Common myeloid progenitor, CD34-positive (primary cell): ENCODE measurements at regions not wholly inside any gene's neighbourhood (a gene's known extent, or its start where the extent isn't known, plus 50 kb on each side); places are given as distances from the start of the nearest gene placed in this dataset.

Source experiments
- CTCF ChIA-PET: fragments of 350-600 bp; sonication (Branson Sonifier 250); formaldehyde crosslinking; loops from one replicate; lab custom pipeline; 2021; ENCODE audit warnings: antibody characterized with exemption; lab: Charles Lee
- POLR2A ChIA-PET: fragments of 350-600 bp; sonication (Branson Sonifier 250); formaldehyde crosslinking; loops from one replicate; lab custom pipeline; 2021; ENCODE audit warnings: antibody characterized with exemption; lab: Charles Lee
- DNase-seq, 3 donors: peaks; one replicate each; pipeline versions ENCODE4 v3.0.0 to v3.0.0-alpha.2; 2013
- H3K27ac ChIP-seq, 2 experiments: 1 replicate in 1 of 2; 2 replicates in 1 of 2; pipeline ENCODE4 v1.7.0; 2013; ENCODE audit warnings: inconsistent platforms in 2 of 2, low read length in 2 of 2, mild to moderate bottlenecking in 2 of 2, low read depth in 1 of 2, moderate library complexity in 1 of 2; ENCODE audit not compliant: severe bottlenecking in 2 of 2, insufficient read depth in 1 of 2, poor library complexity in 1 of 2
- H3K27me3 ChIP-seq, 5 experiments: replicated peaks in 2 of 5; 1 replicate in 3 of 5; 2 replicates in 2 of 5; pipeline versions ENCODE4 v1.6.1 to v1.7.0; 2013; ENCODE audit warnings: low read length in 4 of 5, mild to moderate bottlenecking in 2 of 5, moderate library complexity in 2 of 5, inconsistent platforms in 1 of 5; ENCODE audit not compliant: insufficient read depth in 5 of 5, control insufficient read depth in 4 of 5
- H3K36me3 ChIP-seq, 4 experiments: 1 replicate in 2 of 4; 2 replicates in 2 of 4; pipeline versions ENCODE4 v1.6.1 to v1.7.0; 2013; ENCODE audit warnings: low read length in 3 of 4, control low read depth in 1 of 4, mild to moderate bottlenecking in 1 of 4; ENCODE audit not compliant: control insufficient read depth in 4 of 4, insufficient read depth in 4 of 4
- H3K4me1 ChIP-seq, 4 experiments: 1 replicate in 3 of 4; 2 replicates in 1 of 4; pipeline versions ENCODE4 v1.6.1 to v1.7.1; 2013; ENCODE audit warnings: low read length in 3 of 4, mild to moderate bottlenecking in 3 of 4, control low read depth in 1 of 4, inconsistent platforms in 1 of 4, moderate library complexity in 1 of 4; ENCODE audit not compliant: control insufficient read depth in 4 of 4, insufficient read depth in 4 of 4; ENCODE audit errors: control extremely low read depth in 1 of 4
- H3K4me3 ChIP-seq, 7 experiments: 1 replicate in 4 of 7; 2 replicates in 3 of 7; pipeline versions ENCODE4 v1.5.1 to v1.7.0; 2013; ENCODE audit warnings: mild to moderate bottlenecking in 7 of 7, low read length in 6 of 7, moderate library complexity in 6 of 7, inconsistent platforms in 2 of 7, low read depth in 2 of 7, control low read depth in 1 of 7; ENCODE audit not compliant: insufficient read depth in 4 of 7, control insufficient read depth in 1 of 7; ENCODE audit errors: extremely low read depth in 1 of 7
- H3K9me3 ChIP-seq, 5 experiments: 1 replicate in 4 of 5; 2 replicates in 1 of 5; pipeline versions ENCODE4 v1.6.1 to v1.7.1; 2013; ENCODE audit warnings: low read length in 4 of 5, mild to moderate bottlenecking in 2 of 5, inconsistent platforms in 1 of 5, low read depth in 1 of 5, moderate library complexity in 1 of 5; ENCODE audit not compliant: control insufficient read depth in 4 of 5, insufficient read depth in 2 of 5; ENCODE audit errors: control extremely low read depth in 1 of 5
- WGBS: methylation state at CpG from one replicate; pipeline ENCODE4 v1.1.5; 2013; ENCODE audit not compliant: insufficient coverage; 5-methylcytosine and 5-hydroxymethylcytosine counted together

- H3K36me3 ChIP-seq: no peaks in the 10 kb centered on the region
- POLR2A ChIA-PET: no interaction called here
- DNase-seq: no peak
- H3K27ac ChIP-seq: no peak overlapping the region
- H3K4me3 ChIP-seq: no peak overlapping the region
- peaks cover 0 to 5% (median 0%) of the 10 kb centered on the region in 4 experiments for H3K4me1 ChIP-seq
- CTCF ChIA-PET: no interaction called here
- no peaks in the 10 kb centered on the region for H3K9me3 ChIP-seq
- H3K27me3 ChIP-seq: no peaks in the 10 kb centered on the region
Observed at GRCh38 chr18:60965856-60966255, 367.4 kb upstream of the CDH20 start.

- Histone ChIP-seq H3K4me3 (no peak overlapping the region), H3K4me1 (peaks cover 0 to 5% (median 0%) of the 10 kb centered on the region in 4 experiments), H3K27me3 (no peaks in the 10 kb centered on the region), H3K9me3 (no peaks in the 10 kb centered on the region), H3K27ac (no peak overlapping the region), H3K36me3 (no peaks in the 10 kb centered on the region)
- WGBS: no CpG with 5 or more reads among the region's 2 CpGs
- no peak for DNase-seq
- ChIA-PET POLR2A (no interaction called here), CTCF (interaction anchor here (0.6 kb wide), 1 partner anchor 614 kb away, joined by 3 read pairs; no protein-coding TSS in a partner anchor)
Observed at GRCh38 chr18:60966876-60967275, 366.4 kb upstream of the CDH20 start.

- H3K36me3 ChIP-seq: no peaks in the 10 kb centered on the region
- no peak for DNase-seq
- ChIA-PET POLR2A (no interaction called here), CTCF (no interaction called here)
- WGBS: 100% methylated on average over 4 of the region's 7 CpGs
- H3K27me3 ChIP-seq: no peaks in the 10 kb centered on the region
- no peak overlapping the region for H3K4me3 ChIP-seq
- H3K4me1 ChIP-seq: peaks cover 0 to 4% (median 1%) of the 10 kb centered on the region in 4 experiments
- H3K9me3 ChIP-seq: no peaks in the 10 kb centered on the region
- no peak overlapping the region for H3K27ac ChIP-seq
Observed at GRCh38 chr18:60975420-60975819, 357.8 kb upstream of the CDH20 start.

GRCh38 chr18:60976976-60977375, 356.3 kb upstream of the CDH20 start:
- Histone ChIP-seq H3K9me3 (no peaks in the 10 kb centered on the region), H3K27me3 (no peaks in the 10 kb centered on the region), H3K36me3 (no peaks in the 10 kb centered on the region), H3K4me3 (no peak overlapping the region), H3K27ac (no peak overlapping the region), H3K4me1 (peaks cover 0 to 4% (median 1%) of the 10 kb centered on the region in 4 experiments)
- 80% methylated on average over 2 of the region's 3 CpGs for WGBS
- POLR2A ChIA-PET: no interaction called here
- CTCF ChIA-PET: no interaction called here
- DNase-seq: no peak

GRCh38 chr18:60978338-60978737, 354.9 kb upstream of the CDH20 start:
- ChIA-PET POLR2A (no interaction called here), CTCF (no interaction called here)
- DNase-seq: peak; percentile 1 to 40 (median 25)

GRCh38 chr18:60980422-60981005, 352.7 kb upstream of the CDH20 start:
- no peak for DNase-seq
- no CpG with 5 or more reads among the region's 2 CpGs for WGBS
- Histone ChIP-seq H3K4me1 (peaks cover 0 to 4% (median 1%) of the 10 kb centered on the region in 4 experiments), H3K9me3 (no peaks in the 10 kb centered on the region), H3K27me3 (no peaks in the 10 kb centered on the region), H3K36me3 (no peaks in the 10 kb centered on the region), H3K4me3 (no peak overlapping the region), H3K27ac (no peak overlapping the region)
- CTCF ChIA-PET: no interaction called here
- POLR2A ChIA-PET: no interaction called here

More at GRCh38 chr18:60978338-60978737, 354.9 kb upstream of the CDH20 start:
- Histone ChIP-seq H3K27me3 (no peaks in the 10 kb centered on the region), H3K9me3 (no peaks in the 10 kb centered on the region), H3K36me3 (no peaks in the 10 kb centered on the region), H3K27ac (no peak overlapping the region), H3K4me3 (no peak overlapping the region), H3K4me1 (peaks cover 0 to 4% (median 1%) of the 10 kb centered on the region in 4 experiments)
- 0% methylated on average over 4 of the region's 6 CpGs for WGBS

- no peaks in the 10 kb centered on the region for H3K36me3 ChIP-seq
- ChIA-PET POLR2A (no interaction called here), CTCF (no interaction called here)
- 100% methylated on average over 1 of the region's 3 CpGs for WGBS
- no peaks in the 10 kb centered on the region for H3K9me3 ChIP-seq
- peaks cover 0 to 4% (median 1%) of the 10 kb centered on the region in 4 experiments for H3K4me1 ChIP-seq
- H3K4me3 ChIP-seq: no peak overlapping the region
- no peak for DNase-seq
- H3K27ac ChIP-seq: no peak overlapping the region
- no peaks in the 10 kb centered on the region for H3K27me3 ChIP-seq
Observed at GRCh38 chr18:60981682-60982328, 351.4 kb upstream of the CDH20 start.
